ENCODE measurements at regions not wholly inside any gene's neighbourhood (a gene's known extent, or its start where the extent isn't known, plus 50 kb on each side); places are given as distances from the start of the nearest gene placed in this dataset.

GRCh38 chr1:68811806-68812205 lies 314.9 kb upstream of the DEPDC1 start:
- Histone ChIP-seq H4K20me1 (ENCODE audit: insufficient read depth) (no peaks in the 10 kb centered on the region), H3K9ac (ENCODE audit: low read length) (no peak overlapping the region), H3K4me3 (ENCODE audit: low read length) (no peak overlapping the region), H3F3A (ENCODE audit: insufficient read depth, low read length, poor library complexity, severe bottlenecking) (no peaks in the 10 kb centered on the region), H3K9me3 (ENCODE audit: low read length) (no peaks in the 10 kb centered on the region), H3K27me3 (ENCODE audit: insufficient read depth, low read depth, low read length) (no peaks in the 10 kb centered on the region), H3K9me2 (ENCODE audit: insufficient read depth, low read length) (no peaks in the 10 kb centered on the region), H3K79me2 (replicated peaks; ENCODE audit: insufficient read depth, low read length) (no peaks in the 10 kb centered on the region), H3K27ac (ENCODE audit: low read length) (no peak overlapping the region), H3K36me3 (ENCODE audit: insufficient read depth, low read length) (no peaks in the 10 kb centered on the region), H3K4me2 (ENCODE audit: low read length) (no peak overlapping the region), H2AFZ (ENCODE audit: low read depth, low read length) (no peak overlapping the region)
- TF ChIP-seq TAF1 (IDR thresholded peaks at IDR 0.05; ENCODE audit: low read depth) (no peak), CTCF (IDR thresholded peaks at IDR 0.05; ENCODE audit: poor library complexity, severe bottlenecking) (no peak), REST (IDR thresholded peaks at IDR 0.05; ENCODE audit: borderline replicate concordance) (no peak), POLR2AphosphoS5 (IDR thresholded peaks at IDR 0.05) (no peak), RAD21 (conservative IDR thresholded peaks at IDR 0.05) (no peak), SMC3 (conservative IDR thresholded peaks at IDR 0.05; ENCODE audit: poor library complexity) (no peak), MXI1 (conservative IDR thresholded peaks at IDR 0.05; ENCODE audit: poor library complexity, severe bottlenecking) (no peak), EZH2 (IDR thresholded peaks at IDR 0.05; ENCODE audit: borderline replicate concordance, insufficient read depth, low read length, poor library complexity, severe bottlenecking) (no peak), EP300 (conservative IDR thresholded peaks at IDR 0.05; ENCODE audit: poor library complexity, severe bottlenecking) (no peak)

GRCh38 chr1:68812333-68812732 lies 315.5 kb upstream of the DEPDC1 start:
- TF ChIP-seq CTCF (IDR thresholded peaks at IDR 0.05; ENCODE audit: poor library complexity, severe bottlenecking) = no peak
- TF ChIP-seq POLR2AphosphoS5 (IDR thresholded peaks at IDR 0.05) = no peak
- no peak for TF ChIP-seq EZH2 (IDR thresholded peaks at IDR 0.05; ENCODE audit: borderline replicate concordance, insufficient read depth, low read length, poor library complexity, severe bottlenecking)
- no peak for TF ChIP-seq RAD21 (conservative IDR thresholded peaks at IDR 0.05)
- H2AFZ ChIP-seq (ENCODE audit: low read depth, low read length) = no peak overlapping the region
- H3K27ac ChIP-seq (ENCODE audit: low read length) = no peak overlapping the region
- no peaks in the 10 kb centered on the region for H3K36me3 ChIP-seq (ENCODE audit: insufficient read depth, low read length)
- H3K9me2 ChIP-seq (ENCODE audit: insufficient read depth, low read length) = no peaks in the 10 kb centered on the region
- H3K9ac ChIP-seq (ENCODE audit: low read length) = no peak overlapping the region
- H3F3A ChIP-seq (ENCODE audit: insufficient read depth, low read length, poor library complexity, severe bottlenecking) = no peaks in the 10 kb centered on the region
- no peak overlapping the region for H3K4me2 ChIP-seq (ENCODE audit: low read length)
- H3K9me3 ChIP-seq (ENCODE audit: low read length) = no peaks in the 10 kb centered on the region
- H4K20me1 ChIP-seq (ENCODE audit: insufficient read depth) = no peaks in the 10 kb centered on the region
- H3K79me2 ChIP-seq (replicated peaks; ENCODE audit: insufficient read depth, low read length) = no peaks in the 10 kb centered on the region
- H3K27me3 ChIP-seq (ENCODE audit: insufficient read depth, low read depth, low read length) = no peaks in the 10 kb centered on the region
- H3K4me3 ChIP-seq (ENCODE audit: low read length) = no peak overlapping the region
